ENCODE measurements at regions not wholly inside any gene's neighbourhood (a gene's known extent, or its start where the extent isn't known, plus 50 kb on each side); places are given as distances from the start of the nearest gene placed in this dataset.

DNA sequence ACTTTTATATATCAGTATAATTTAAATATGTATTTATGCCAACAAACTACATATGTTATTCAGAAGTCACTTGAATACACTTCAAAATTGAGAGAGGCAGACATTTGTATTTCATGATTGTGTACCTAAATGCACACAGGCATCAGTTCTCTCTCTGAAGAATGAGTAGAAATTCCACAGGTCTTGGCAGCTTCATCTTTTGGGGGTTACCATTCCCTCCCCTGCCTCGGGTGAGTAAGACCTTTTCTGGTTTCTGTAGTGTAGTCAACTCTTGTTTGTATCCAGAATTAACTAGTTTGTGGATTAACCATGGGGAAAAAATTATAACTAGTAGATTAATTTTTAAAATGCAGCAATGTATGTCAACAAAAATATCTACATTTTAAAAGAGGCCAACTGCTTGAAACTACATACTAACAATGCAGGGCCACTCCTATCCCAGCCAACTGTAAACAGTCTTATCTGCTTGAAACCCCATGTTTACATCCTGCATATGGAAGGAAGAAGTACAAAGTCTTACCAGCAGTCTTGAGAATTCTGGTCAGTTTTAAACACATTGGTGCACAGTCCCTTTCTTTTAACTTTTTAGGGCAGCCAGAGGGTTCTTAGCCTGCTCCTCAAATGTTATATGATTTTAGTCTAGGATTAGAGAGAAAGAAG lies 339.6 kb upstream of the KIF2A start:
- DNase-seq (ENCODE audit: low read depth) = no peak

- no peak for DNase-seq (ENCODE audit: low read depth)
Measured at GRCh38 chr5:61966997-61967396, 339.0 kb upstream of the KIF2A start.

- DNase-seq (ENCODE audit: low read depth) = no peak
Measured at GRCh38 chr5:61967681-61968080, 338.3 kb upstream of the KIF2A start.

GRCh38 chr5:61969347-61969746 lies 336.7 kb upstream of the KIF2A start:
- DNase-seq (ENCODE audit: low read depth) = no peak

DNA sequence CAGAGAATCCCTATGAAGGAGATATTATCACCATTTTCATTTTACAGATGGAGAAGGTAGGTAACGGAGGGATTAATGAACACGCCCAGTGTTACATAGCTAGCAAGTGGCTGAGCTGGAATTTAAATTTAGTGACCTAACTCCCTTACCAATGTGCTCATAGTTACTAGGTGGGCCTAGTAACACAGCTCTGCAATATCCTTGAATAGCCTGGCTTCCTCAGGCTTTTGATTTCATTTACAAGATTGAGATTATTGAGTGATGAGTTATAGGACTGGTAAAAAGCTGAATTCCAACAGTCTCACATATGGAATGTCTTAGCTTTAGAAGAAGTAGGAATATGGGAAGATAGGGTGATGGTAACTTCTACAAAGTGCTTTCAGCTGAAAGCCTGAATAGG lies 336.3 kb upstream of the KIF2A start:
- no peak for DNase-seq (ENCODE audit: low read depth)

DNA sequence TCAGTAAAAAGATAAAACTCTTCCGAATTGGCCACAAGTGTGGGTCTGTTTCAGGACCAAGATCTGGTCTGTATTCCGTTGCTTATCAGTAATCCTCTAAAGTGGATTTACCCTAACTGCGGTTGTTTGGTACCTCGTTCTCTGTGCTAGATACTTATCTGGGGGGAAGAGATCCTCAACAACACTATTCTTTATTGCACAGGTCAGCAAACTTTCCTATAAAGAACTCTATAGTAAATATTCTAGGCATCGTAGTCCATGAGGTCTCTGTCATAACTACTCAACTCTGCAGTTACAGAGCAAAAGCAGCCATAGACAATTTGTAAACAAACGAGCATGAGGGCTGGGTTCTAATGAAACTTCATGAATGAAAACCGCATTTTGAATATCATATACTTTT lies 335.8 kb upstream of the KIF2A start:
- DNase-seq (ENCODE audit: low read depth) = no peak

DNA sequence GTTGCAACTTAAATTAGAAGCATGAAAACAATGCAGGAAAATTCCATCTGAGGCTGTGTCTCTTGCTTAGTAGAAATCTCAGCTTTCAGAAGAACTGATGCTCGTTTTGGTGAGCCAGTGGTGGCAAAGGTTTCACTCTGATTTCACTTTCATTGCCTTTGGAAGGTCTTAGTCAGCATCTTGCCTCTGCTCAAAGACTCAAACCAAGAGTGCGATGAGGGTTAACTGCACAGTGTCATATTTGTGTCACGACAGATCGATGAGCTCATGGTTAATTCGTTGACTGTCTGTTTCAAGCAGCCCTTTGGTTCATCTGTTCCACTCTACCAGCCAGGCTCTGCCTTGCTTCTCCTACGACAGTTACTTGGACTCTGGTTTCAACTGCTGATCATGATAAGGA lies 331.3 kb upstream of the KIF2A start:
- no peak for DNase-seq (ENCODE audit: low read depth)

GRCh38 chr5:61981886-61982285 lies 324.1 kb upstream of the KIF2A start:
- DNase-seq (ENCODE audit: low read depth) = no peak

DNA sequence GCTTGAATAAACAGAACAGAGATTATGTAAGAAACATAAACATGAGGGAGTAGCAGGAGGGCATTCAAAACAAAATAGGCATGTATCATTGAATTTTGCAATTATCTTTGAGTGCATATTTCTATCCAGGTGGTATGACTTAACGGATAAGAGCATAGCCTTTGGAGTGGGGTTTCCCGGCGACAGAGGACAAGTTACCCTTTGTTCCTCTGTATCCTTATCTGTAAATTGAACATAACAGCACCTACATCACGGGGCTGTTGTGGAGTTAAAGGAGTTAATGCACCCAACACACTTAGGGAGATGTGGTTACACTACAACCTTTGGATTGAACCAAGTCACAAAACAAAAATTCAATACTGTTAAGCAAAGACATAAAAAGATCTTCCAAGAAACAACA lies 314.6 kb upstream of the KIF2A start:
- no peak for DNase-seq (ENCODE audit: low read depth)

DNA sequence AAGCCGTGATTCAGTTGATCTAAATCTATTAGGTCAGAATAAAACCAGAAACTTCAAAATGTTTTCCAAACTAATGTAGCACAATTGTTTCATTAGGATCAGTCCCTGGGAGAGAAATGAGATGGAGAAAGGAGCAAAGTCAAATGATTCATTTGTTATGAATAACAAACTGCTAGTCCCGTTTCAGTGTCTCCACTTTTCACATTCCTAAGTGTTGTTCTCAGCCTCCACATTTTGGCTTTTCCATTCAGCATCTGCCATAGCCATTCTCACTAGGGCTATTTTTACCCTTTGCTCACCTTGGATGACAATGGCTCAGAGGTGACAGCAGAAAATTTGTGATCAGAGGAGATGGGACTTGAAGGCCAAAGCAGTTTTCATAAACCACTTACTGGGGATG lies 314.1 kb upstream of the KIF2A start:
- no peak for DNase-seq (ENCODE audit: low read depth)

GRCh38 chr5:61993295-61993927 lies 312.6 kb upstream of the KIF2A start:
- no peak for DNase-seq (ENCODE audit: low read depth)

DNA sequence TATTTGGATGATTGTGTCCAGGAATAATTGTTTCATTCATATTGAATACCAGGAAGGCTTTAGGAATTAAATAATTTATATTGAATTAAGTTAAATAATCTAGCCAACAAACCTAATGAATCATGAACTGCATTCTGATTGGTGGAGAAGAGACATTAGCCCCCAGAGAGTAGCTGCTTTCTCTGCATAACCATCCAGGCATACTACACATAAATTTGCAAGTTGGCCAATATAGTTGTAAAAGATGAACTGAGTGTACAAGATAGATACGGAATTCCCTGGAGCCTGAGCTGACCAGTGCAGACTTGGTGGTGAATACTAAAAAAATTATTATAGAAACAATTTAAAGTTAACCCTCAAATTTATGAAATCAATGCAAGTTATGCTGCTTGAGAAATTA lies 311.8 kb upstream of the KIF2A start:
- no peak for DNase-seq (ENCODE audit: low read depth)

DNA sequence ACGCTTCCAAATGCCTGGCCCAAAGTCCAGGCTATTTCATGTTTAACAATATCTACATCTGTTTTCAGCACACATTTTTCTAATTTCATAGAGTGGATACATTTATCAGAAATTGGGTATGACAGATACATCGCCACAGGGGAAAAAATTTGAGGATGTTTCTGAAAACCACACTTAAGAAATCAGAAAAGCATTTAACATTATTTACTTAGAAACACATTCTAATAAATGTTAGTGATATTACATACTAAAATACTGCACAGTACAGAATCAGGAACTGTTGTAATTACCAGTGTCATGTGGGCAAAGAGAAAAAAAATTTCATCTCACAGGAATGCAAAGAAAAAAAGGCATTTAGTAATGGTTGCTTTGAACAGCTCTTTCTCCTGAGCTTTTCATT lies 310.5 kb upstream of the KIF2A start:
- DNase-seq (ENCODE audit: low read depth) = no peak

- DNase-seq (ENCODE audit: low read depth) = no peak
Measured at GRCh38 chr5:61999371-61999770, 306.6 kb upstream of the KIF2A start.

GRCh38 chr5:62000646-62001045 lies 305.4 kb upstream of the KIF2A start:
- DNase-seq (ENCODE audit: low read depth) = no peak

DNA sequence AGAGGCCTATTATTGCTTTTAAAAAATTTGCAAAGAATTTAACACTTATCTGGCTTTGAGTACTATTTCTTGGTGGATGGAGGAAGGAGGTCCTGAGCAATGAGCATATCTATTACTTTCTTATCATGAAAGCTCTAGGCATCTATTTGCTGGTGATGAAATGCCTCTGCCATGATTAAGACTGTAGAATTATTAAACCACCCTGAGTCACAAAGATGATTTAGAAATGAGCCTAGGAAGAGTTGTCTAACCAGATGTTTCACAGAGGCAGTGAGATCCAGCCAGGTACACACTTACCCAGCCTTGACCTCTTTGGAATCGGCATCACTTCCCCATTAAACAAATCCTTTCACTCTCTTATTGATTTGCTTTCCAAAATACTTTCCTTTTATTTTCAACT lies 304.4 kb upstream of the KIF2A start:
- no peak for DNase-seq (ENCODE audit: low read depth)

DNA sequence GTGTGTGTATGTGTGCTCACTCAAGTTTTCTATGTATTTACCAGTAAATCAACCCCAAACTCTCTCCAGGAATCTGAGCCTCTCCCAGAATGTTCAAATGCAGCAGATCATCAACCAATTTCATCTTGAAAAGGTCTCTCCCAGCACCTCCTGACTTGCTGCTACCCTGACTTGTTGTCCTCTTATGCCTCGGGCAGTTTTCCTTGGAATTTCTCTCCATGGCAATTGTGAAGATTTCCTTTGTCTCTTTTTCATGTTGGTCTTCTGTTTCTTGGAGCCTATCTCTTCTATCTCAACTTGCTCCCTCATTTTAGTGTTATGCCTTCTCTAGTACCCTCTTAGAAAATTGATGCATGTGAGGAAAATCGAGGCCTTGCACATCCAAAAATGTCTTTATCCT lies 303.6 kb upstream of the KIF2A start:
- no peak for DNase-seq (ENCODE audit: low read depth)

- DNase-seq (ENCODE audit: low read depth) = no peak
Measured at GRCh38 chr5:62005551-62005950, 300.5 kb upstream of the KIF2A start.

- DNase-seq (ENCODE audit: low read depth) = no peak
Measured at GRCh38 chr5:62007457-62007856, 298.5 kb upstream of the KIF2A start.

DNA sequence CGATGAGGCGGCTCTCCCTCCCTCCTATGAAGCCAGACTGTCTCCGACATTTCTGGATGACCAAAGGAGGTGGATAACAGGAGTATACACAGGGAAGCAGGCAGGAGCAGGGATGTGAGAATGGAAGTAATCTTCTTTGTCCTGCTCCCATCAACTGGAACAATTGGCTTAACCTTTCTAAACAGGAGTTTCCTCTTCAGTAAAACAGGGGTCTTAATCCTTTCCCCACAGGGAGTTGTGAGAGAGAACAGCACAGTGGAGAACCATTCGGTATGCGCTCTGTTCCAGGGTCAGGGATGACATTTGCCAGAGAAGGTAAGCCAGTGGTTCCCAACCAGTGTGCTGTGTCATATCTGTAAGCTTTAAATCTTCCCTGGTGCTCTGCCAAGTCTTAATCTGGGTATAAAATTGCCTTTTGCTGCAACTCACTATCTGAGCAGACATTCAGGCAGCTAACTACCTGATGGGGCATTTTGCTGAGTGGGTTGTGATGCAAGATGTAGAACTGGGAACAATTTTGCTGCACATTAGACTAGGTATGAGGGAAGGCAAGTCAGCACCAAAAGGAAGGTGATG lies 294.8 kb upstream of the KIF2A start:
- DNase-seq (ENCODE audit: low read depth) = no peak

- no peak for DNase-seq (ENCODE audit: low read depth)
Measured at GRCh38 chr5:62017092-62017491, 288.9 kb upstream of the KIF2A start.

DNA sequence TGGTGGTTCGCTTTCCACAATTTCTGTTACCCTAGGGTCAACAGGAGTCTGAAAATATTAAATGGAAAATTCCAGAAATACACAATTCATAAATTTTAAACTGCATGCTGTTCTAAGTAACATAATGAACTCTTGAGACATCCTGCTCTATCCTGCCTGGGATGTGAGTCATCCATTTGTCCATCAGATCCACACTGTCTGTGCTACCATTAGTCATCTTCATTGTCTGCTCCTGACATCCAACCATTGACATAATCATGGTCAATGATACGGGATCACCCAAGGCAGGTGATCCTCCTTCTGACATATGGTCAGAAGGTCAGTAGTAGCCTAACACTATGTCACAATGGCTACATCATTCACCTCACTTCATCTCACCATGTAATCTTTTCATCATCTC lies 276.7 kb upstream of the KIF2A start:
- no peak for DNase-seq (ENCODE audit: low read depth)

GRCh38 chr5:62030326-62030725 lies 275.7 kb upstream of the KIF2A start:
- DNase-seq (ENCODE audit: low read depth) = no peak

GRCh38 chr5:62038024-62038423 lies 268.0 kb upstream of the KIF2A start:
- DNase-seq (ENCODE audit: low read depth) = no peak

All from T-helper 22 cell (primary cell).